ENCODE measurements at regions not wholly inside any gene's neighbourhood (a gene's known extent, or its start where the extent isn't known, plus 50 kb on each side); places are given as distances from the start of the nearest gene placed in this dataset.
A peak's percentile ranks its signal among the peaks of the same experiment; 100 is the strongest.

GRCh38 chr3:194970066-194970465 lies 284.4 kb downstream of the FAM43A start:
- Histone ChIP-seq H3K4me1 (ENCODE audit: control insufficient read depth in 2 of 2, insufficient read depth in 2 of 2, low read length in 2 of 2) (no peaks in the 10 kb centered on the region), H3K9me3 (ENCODE audit: control insufficient read depth in 2 of 3, low read length in 3 of 3) (no peaks in the 10 kb centered on the region), H3K4me3 (ENCODE audit: low read length) (no peak overlapping the region), H3K36me3 (ENCODE audit: control insufficient read depth in 2 of 3, insufficient read depth in 3 of 3, low read length in 3 of 3) (no peaks in the 10 kb centered on the region), H3K27me3 (ENCODE audit: control insufficient read depth in 2 of 2, insufficient read depth in 2 of 2, low read length in 2 of 2) (no peaks in the 10 kb centered on the region), H3K27ac (ENCODE audit: low read depth, low read length) (no peak overlapping the region)
- ChIA-PET POLR2A (no interaction called here), CTCF (no interaction called here)
- Mint-ChIP-seq H3K4me1 (no peaks in the 10 kb centered on the region), H3K9me3 (peaks cover 0 to 9% (median 3%) of the 10 kb centered on the region in 11 donors), H3K4me3 (no peak overlapping the region), H3K27me3 (peaks cover 11 to 37% (median 19%) of the 10 kb centered on the region in 5 donors), H3K36me3 (no peaks in the 10 kb centered on the region), H3K27ac (no peak overlapping the region)
- DNase-seq (no peak), ATAC-seq (no peak)
- intact Hi-C loops (cut with micrococcal nuclease), result no loop called here

GRCh38 chr3:194971009-194971408 lies 285.3 kb downstream of the FAM43A start:
- ATAC-seq (no peak), DNase-seq (no peak)
- no peaks in the 10 kb centered on the region for H3K9me3 ChIP-seq (ENCODE audit: control insufficient read depth in 2 of 3, low read length in 3 of 3)
- no peaks in the 10 kb centered on the region for H3K4me1 ChIP-seq (ENCODE audit: control insufficient read depth in 2 of 2, insufficient read depth in 2 of 2, low read length in 2 of 2)
- no peaks in the 10 kb centered on the region for H3K36me3 ChIP-seq (ENCODE audit: control insufficient read depth in 2 of 3, insufficient read depth in 3 of 3, low read length in 3 of 3)
- CTCF ChIA-PET, result no interaction called here
- peaks cover 0 to 1% of the 10 kb centered on the region in 2 donors for H3K27me3 ChIP-seq (ENCODE audit: control insufficient read depth in 2 of 2, insufficient read depth in 2 of 2, low read length in 2 of 2)
- Mint-ChIP-seq H3K27ac (no peak overlapping the region), H3K4me1 (peaks cover 0 to 2% (median 0%) of the 10 kb centered on the region in 7 donors), H3K36me3 (no peaks in the 10 kb centered on the region), H3K27me3 (peaks cover 12 to 41% (median 20%) of the 10 kb centered on the region in 5 donors), H3K4me3 (no peak overlapping the region), H3K9me3 (peaks cover 0 to 9% (median 3%) of the 10 kb centered on the region in 11 donors)
- POLR2A ChIA-PET, result no interaction called here
- no peak overlapping the region for H3K4me3 ChIP-seq (ENCODE audit: low read length)
- intact Hi-C loops (cut with micrococcal nuclease), result no loop called here
- no peak overlapping the region for H3K27ac ChIP-seq (ENCODE audit: low read depth, low read length)

- CTCF ChIA-PET, result no interaction called here
Measured at GRCh38 chr3:194971965-194972364, 286.3 kb downstream of the FAM43A start.

GRCh38 chr3:194972641-194973040 lies 287.0 kb downstream of the FAM43A start:
- peaks cover 0 to 4% of the 10 kb centered on the region in 2 donors for H3K27me3 ChIP-seq (ENCODE audit: control insufficient read depth in 2 of 2, insufficient read depth in 2 of 2, low read length in 2 of 2)
- DNase-seq (no peak), ATAC-seq (no peak)
- CTCF ChIA-PET, result no interaction called here
- no peaks in the 10 kb centered on the region for H3K36me3 Mint-ChIP-seq
- H3K4me3 ChIP-seq (ENCODE audit: low read length), result no peak overlapping the region
- no peak overlapping the region for H3K27ac ChIP-seq (ENCODE audit: low read depth, low read length)
- no peak overlapping the region for H3K27ac Mint-ChIP-seq
- POLR2A ChIA-PET, result no interaction called here
- H3K9me3 ChIP-seq (ENCODE audit: control insufficient read depth in 2 of 3, low read length in 3 of 3), result no peaks in the 10 kb centered on the region
- H3K36me3 ChIP-seq (ENCODE audit: control insufficient read depth in 2 of 3, insufficient read depth in 3 of 3, low read length in 3 of 3), result no peaks in the 10 kb centered on the region
- H3K4me1 Mint-ChIP-seq, result peaks cover 0 to 2% (median 0%) of the 10 kb centered on the region in 7 donors
- H3K4me1 ChIP-seq (ENCODE audit: control insufficient read depth in 2 of 2, insufficient read depth in 2 of 2, low read length in 2 of 2), result no peaks in the 10 kb centered on the region
- peaks cover 8 to 44% (median 19%) of the 10 kb centered on the region in 5 donors for H3K27me3 Mint-ChIP-seq
- no peak overlapping the region for H3K4me3 Mint-ChIP-seq
- intact Hi-C loops (cut with micrococcal nuclease), result no loop called here
- H3K9me3 Mint-ChIP-seq, result peaks cover 0 to 9% (median 3%) of the 10 kb centered on the region in 11 donors

More at GRCh38 chr3:194971965-194972364, 286.3 kb downstream of the FAM43A start:
- H3K27ac ChIP-seq (ENCODE audit: low read depth, low read length), result no peak overlapping the region
- DNase-seq (no peak), ATAC-seq (no peak)
- POLR2A ChIA-PET, result no interaction called here
- Mint-ChIP-seq H3K36me3 (no peaks in the 10 kb centered on the region), H3K9me3 (peaks cover 0 to 9% (median 3%) of the 10 kb centered on the region in 11 donors), H3K27me3 (peaks cover 12 to 44% (median 22%) of the 10 kb centered on the region in 5 donors), H3K27ac (no peak overlapping the region), H3K4me3 (no peak overlapping the region), H3K4me1 (peaks cover 0 to 2% (median 0%) of the 10 kb centered on the region in 7 donors)
- H3K4me1 ChIP-seq (ENCODE audit: control insufficient read depth in 2 of 2, insufficient read depth in 2 of 2, low read length in 2 of 2), result no peaks in the 10 kb centered on the region
- H3K36me3 ChIP-seq (ENCODE audit: control insufficient read depth in 2 of 3, insufficient read depth in 3 of 3, low read length in 3 of 3), result no peaks in the 10 kb centered on the region
- no peaks in the 10 kb centered on the region for H3K9me3 ChIP-seq (ENCODE audit: control insufficient read depth in 2 of 3, low read length in 3 of 3)
- no peak overlapping the region for H3K4me3 ChIP-seq (ENCODE audit: low read length)
- intact Hi-C loops (cut with micrococcal nuclease), result no loop called here
- peaks cover 0 to 4% of the 10 kb centered on the region in 2 donors for H3K27me3 ChIP-seq (ENCODE audit: control insufficient read depth in 2 of 2, insufficient read depth in 2 of 2, low read length in 2 of 2)

GRCh38 chr3:194973366-194974000 lies 287.8 kb downstream of the FAM43A start:
- H3K27ac Mint-ChIP-seq, result no peak overlapping the region
- ChIA-PET POLR2A (no interaction called here), CTCF (no interaction called here)
- intact Hi-C loops (cut with micrococcal nuclease), result no loop called here
- ATAC-seq (no peak), DNase-seq (no peak)
- Histone ChIP-seq H3K27ac (ENCODE audit: low read depth, low read length) (no peak overlapping the region), H3K9me3 (ENCODE audit: control insufficient read depth in 2 of 3, low read length in 3 of 3) (no peaks in the 10 kb centered on the region), H3K4me3 (ENCODE audit: low read length) (no peak overlapping the region), H3K27me3 (ENCODE audit: control insufficient read depth in 2 of 2, insufficient read depth in 2 of 2, low read length in 2 of 2) (peaks cover 0 to 4% of the 10 kb centered on the region in 2 donors), H3K4me1 (ENCODE audit: control insufficient read depth in 2 of 2, insufficient read depth in 2 of 2, low read length in 2 of 2) (no peaks in the 10 kb centered on the region), H3K36me3 (ENCODE audit: control insufficient read depth in 2 of 3, insufficient read depth in 3 of 3, low read length in 3 of 3) (no peaks in the 10 kb centered on the region)
- H3K4me1 Mint-ChIP-seq, result peaks cover 0 to 2% (median 0%) of the 10 kb centered on the region in 7 donors
- no peak overlapping the region for H3K4me3 Mint-ChIP-seq
- peaks cover 0 to 9% (median 3%) of the 10 kb centered on the region in 11 donors for H3K9me3 Mint-ChIP-seq
- H3K27me3 Mint-ChIP-seq, result peaks cover 4 to 40% (median 20%) of the 10 kb centered on the region in 5 donors
- no peaks in the 10 kb centered on the region for H3K36me3 Mint-ChIP-seq

- H3K36me3 ChIP-seq (ENCODE audit: control insufficient read depth in 2 of 3, insufficient read depth in 3 of 3, low read length in 3 of 3), result no peaks in the 10 kb centered on the region
- no peak overlapping the region for H3K4me3 ChIP-seq (ENCODE audit: low read length)
- peaks cover 8 to 40% (median 20%) of the 10 kb centered on the region in 5 donors for H3K27me3 Mint-ChIP-seq
- H3K27me3 ChIP-seq (ENCODE audit: control insufficient read depth in 2 of 2, insufficient read depth in 2 of 2, low read length in 2 of 2), result peaks cover 0 to 4% of the 10 kb centered on the region in 2 donors
- H3K4me1 Mint-ChIP-seq, result peaks cover 0 to 2% (median 0%) of the 10 kb centered on the region in 7 donors
- no peak overlapping the region for H3K4me3 Mint-ChIP-seq
- no peak for DNase-seq
- POLR2A ChIA-PET, result no interaction called here
- H3K4me1 ChIP-seq (ENCODE audit: control insufficient read depth in 2 of 2, insufficient read depth in 2 of 2, low read length in 2 of 2), result no peaks in the 10 kb centered on the region
- no peaks in the 10 kb centered on the region for H3K36me3 Mint-ChIP-seq
- H3K9me3 ChIP-seq (ENCODE audit: control insufficient read depth in 2 of 3, low read length in 3 of 3), result no peaks in the 10 kb centered on the region
- H3K27ac ChIP-seq (ENCODE audit: low read depth, low read length), result no peak overlapping the region
- peak overlapping the region in 1 of 9 donors; percentile 8 for H3K27ac Mint-ChIP-seq
- no peak for ATAC-seq
- peaks cover 0 to 7% (median 3%) of the 10 kb centered on the region in 11 donors for H3K9me3 Mint-ChIP-seq
- intact Hi-C loops (cut with micrococcal nuclease), result no loop called here
- CTCF ChIA-PET, result no interaction called here
Measured at GRCh38 chr3:194974468-194975135, 288.9 kb downstream of the FAM43A start.

GRCh38 chr3:194976049-194976451 lies 290.4 kb downstream of the FAM43A start:
- Histone ChIP-seq H3K4me1 (ENCODE audit: control insufficient read depth in 2 of 2, insufficient read depth in 2 of 2, low read length in 2 of 2) (no peaks in the 10 kb centered on the region), H3K36me3 (ENCODE audit: control insufficient read depth in 2 of 3, insufficient read depth in 3 of 3, low read length in 3 of 3) (no peaks in the 10 kb centered on the region), H3K27ac (ENCODE audit: low read depth, low read length) (no peak overlapping the region), H3K9me3 (ENCODE audit: control insufficient read depth in 2 of 3, low read length in 3 of 3) (no peaks in the 10 kb centered on the region), H3K4me3 (ENCODE audit: low read length) (no peak overlapping the region), H3K27me3 (ENCODE audit: control insufficient read depth in 2 of 2, insufficient read depth in 2 of 2, low read length in 2 of 2) (peaks cover 0 to 4% of the 10 kb centered on the region in 2 donors)
- no peak for DNase-seq
- Mint-ChIP-seq H3K27ac (no peak overlapping the region), H3K27me3 (peaks cover 8 to 34% (median 16%) of the 10 kb centered on the region in 5 donors), H3K9me3 (peaks cover 0 to 3% (median 0%) of the 10 kb centered on the region in 11 donors), H3K4me3 (no peak overlapping the region), H3K4me1 (peaks cover 0 to 2% (median 0%) of the 10 kb centered on the region in 7 donors), H3K36me3 (no peaks in the 10 kb centered on the region)
- ATAC-seq, result no peak
- intact Hi-C loops (cut with micrococcal nuclease), result no loop called here
- ChIA-PET CTCF (no interaction called here), POLR2A (no interaction called here)

Measured in naive thymus-derived CD4-positive, alpha-beta T cell (primary cell).